Aorta (tissue), 5 donors: ENCODE measurements at regions not wholly inside any gene's neighbourhood (a gene's known extent, or its start where the extent isn't known, plus 50 kb on each side); places are given as distances from the start of the nearest gene placed in this dataset.

Experiments
- ATAC-seq: fragments of 200-7000 bp; cut with Tn5 transposase; one replicate; pipeline ENCODE4 v1.9.1; 2022; ENCODE audit warnings: moderate library complexity; ENCODE audit not compliant: low FRiP score
- DNase-seq, 2 donors: peaks; one replicate each; pipeline ENCODE4 v3.0.0-alpha.2; 2020
- H3K27ac ChIP-seq, 2 donors: one replicate each; pipeline ENCODE4 v1.5.1; 2013; ENCODE audit warnings: low read length in 2 of 2, mild to moderate bottlenecking in 2 of 2, moderate library complexity in 2 of 2, control low read depth in 1 of 2, inconsistent platforms in 1 of 2, low read depth in 1 of 2
- H3K27me3 ChIP-seq, 2 donors: one replicate each; pipeline ENCODE4 v1.6.1; 2013; ENCODE audit warnings: control low read depth in 1 of 2, low read length in 1 of 2, mild to moderate bottlenecking in 1 of 2, moderate library complexity in 1 of 2; ENCODE audit not compliant: insufficient read depth in 2 of 2, control insufficient read depth in 1 of 2
- H3K36me3 ChIP-seq, 2 donors: one replicate each; pipeline ENCODE4 v1.6.1; 2013; ENCODE audit warnings: control low read depth in 1 of 2, low read length in 1 of 2, mild to moderate bottlenecking in 1 of 2; ENCODE audit not compliant: insufficient read depth in 2 of 2, control insufficient read depth in 1 of 2
- H3K4me1 ChIP-seq, 2 donors: one replicate each; pipeline ENCODE4 v1.6.1; 2013; ENCODE audit warnings: low read length in 2 of 2, control low read depth in 1 of 2, mild to moderate bottlenecking in 1 of 2, moderate library complexity in 1 of 2; ENCODE audit not compliant: insufficient read depth in 2 of 2, control insufficient read depth in 1 of 2
- H3K4me3 ChIP-seq, 2 donors: one replicate each; pipeline ENCODE4 v1.5.1; 2013; ENCODE audit warnings: low read length in 2 of 2, control low read depth in 1 of 2, mild to moderate bottlenecking in 1 of 2
- H3K9me3 ChIP-seq: one replicate; pipeline ENCODE4 v1.6.1; 2013; ENCODE audit warnings: mild to moderate bottlenecking, low read length; ENCODE audit not compliant: control insufficient read depth
- WGBS, 2 donors: extraction: QIAGEN DNeasy Blood & Tissue Kit; methylation state at CpG; one replicate each; pipeline ENCODE4 v1.1.7; 2013; 5-methylcytosine and 5-hydroxymethylcytosine counted together
- intact Hi-C, 2 donors: fragments of 100-400 bp; cut with DNase I; formaldehyde crosslinking; loops; one replicate each; pipeline versions ENCODE4 v1.14.2 to v1.15.0; 2022
- donor health status: healthy with polysubstance abuse.
- donor health status: Bipolar disorder and iron deficiency.
- donor health status: DM: no; HTN: no; CAD: no.
- donor health status: DM: no; HTN: no; CAD: no.
- donor health status: DM: yes; HTN: yes; CAD: no.

- ATAC-seq (no peak), DNase-seq (no peak)
- H3K27ac ChIP-seq = no peak overlapping the region
Observed at GRCh38 chr16:64012166-64012565, 1109.7 kb downstream of the CDH11 start.

DNA sequence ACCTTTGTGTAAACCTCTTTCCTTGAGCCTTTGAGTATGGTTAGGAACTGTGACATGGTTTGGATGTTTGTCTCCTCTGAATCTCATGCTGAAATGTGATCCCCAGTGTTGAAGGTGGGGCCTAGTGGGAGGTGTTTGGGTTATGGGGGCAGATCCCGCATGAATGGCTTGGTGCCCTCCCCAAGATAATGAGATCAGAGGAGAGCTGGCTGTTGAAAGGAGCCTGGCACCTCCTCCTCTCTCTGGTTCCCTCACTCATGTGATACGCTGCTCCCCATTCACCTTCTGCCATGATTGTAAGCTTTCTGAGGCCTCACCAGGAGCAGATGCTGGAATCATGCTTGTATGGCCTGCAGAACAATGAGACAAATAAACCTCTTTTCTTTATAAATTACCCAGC is 1110.2 kb downstream of the CDH11 start:
- Histone ChIP-seq H3K4me1 (no peaks in the 10 kb centered on the region), H3K36me3 (no peaks in the 10 kb centered on the region), H3K27ac (no peak overlapping the region), H3K4me3 (no peak overlapping the region), H3K9me3 (no peaks in the 10 kb centered on the region), H3K27me3 (no peaks in the 10 kb centered on the region)
- 91 to 100% methylated on average over 1 to 2 of the region's 2 CpGs for WGBS, 2 donors
- ATAC-seq = no peak
- intact Hi-C loops = no loop called here
- DNase-seq = no peak

More at GRCh38 chr16:64012166-64012565, 1109.7 kb downstream of the CDH11 start:
- H3K9me3 ChIP-seq = no peaks in the 10 kb centered on the region
- no peaks in the 10 kb centered on the region for H3K27me3 ChIP-seq
- 36 to 42% methylated on average over 2 of the region's 2 CpGs for WGBS, 2 donors
- no peaks in the 10 kb centered on the region for H3K4me1 ChIP-seq
- intact Hi-C loops = no loop called here
- no peaks in the 10 kb centered on the region for H3K36me3 ChIP-seq
- H3K4me3 ChIP-seq = no peak overlapping the region

DNA sequence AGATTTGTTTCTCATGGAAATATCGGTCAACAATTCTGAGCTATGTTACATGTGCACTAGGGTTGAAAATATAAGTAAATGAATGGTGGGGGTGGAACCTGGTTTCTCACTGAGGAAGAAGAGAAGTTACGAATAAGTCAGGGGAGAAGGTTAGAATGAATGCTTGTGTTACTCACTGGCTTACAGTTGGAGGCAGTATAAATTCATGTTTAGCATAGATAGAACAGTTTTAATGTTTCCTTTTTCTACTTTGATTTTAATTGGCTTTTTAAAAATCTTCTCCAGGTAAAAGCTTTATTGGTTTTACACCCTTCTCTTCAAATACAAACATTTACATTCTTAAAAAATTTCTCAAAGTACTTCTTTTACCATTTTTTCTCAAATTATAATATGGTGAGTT is 1113.7 kb downstream of the CDH11 start:
- Histone ChIP-seq H3K27ac (no peak overlapping the region), H3K36me3 (no peaks in the 10 kb centered on the region), H3K4me3 (no peak overlapping the region), H3K9me3 (no peaks in the 10 kb centered on the region), H3K4me1 (no peaks in the 10 kb centered on the region), H3K27me3 (no peaks in the 10 kb centered on the region)
- DNase-seq = no peak
- intact Hi-C loops = no loop called here
- no peak for ATAC-seq
- 38 to 40% methylated on average over 2 of the region's 2 CpGs for whole genome bisulfite sequencing, 2 donors

DNA sequence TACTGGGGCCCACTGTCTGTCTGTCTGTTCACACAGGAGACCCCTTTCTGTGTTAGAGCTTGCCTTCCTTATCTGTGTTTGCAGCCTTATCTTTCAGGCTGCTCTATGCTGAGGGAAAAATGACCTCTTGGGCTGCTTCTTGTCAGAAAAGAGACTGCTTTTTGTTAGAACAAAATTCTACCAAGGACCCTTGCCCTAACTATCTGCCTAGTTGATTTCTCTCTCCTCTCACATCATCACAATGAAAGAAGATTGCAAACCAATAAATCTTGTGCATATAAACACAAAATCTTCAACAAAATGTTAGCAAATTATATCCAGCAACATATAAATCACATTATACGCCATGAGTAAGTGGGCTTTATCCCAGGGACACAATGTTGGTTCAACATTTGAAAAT is 1117.7 kb downstream of the CDH11 start:
- H3K4me1 ChIP-seq = no peaks in the 10 kb centered on the region
- DNase-seq = no peak
- intact Hi-C loops = no loop called here
- no peaks in the 10 kb centered on the region for H3K36me3 ChIP-seq
- ATAC-seq = no peak
- no peaks in the 10 kb centered on the region for H3K9me3 ChIP-seq
- no peak overlapping the region for H3K4me3 ChIP-seq
- 85 to 86% methylated on average over 1 of the region's 1 CpG for WGBS, 2 donors
- no peaks in the 10 kb centered on the region for H3K27me3 ChIP-seq
- no peak overlapping the region for H3K27ac ChIP-seq

GRCh38 chr16:63995025-63995424 is 1126.8 kb downstream of the CDH11 start:
- Histone ChIP-seq H3K4me1 (no peaks in the 10 kb centered on the region), H3K27me3 (no peaks in the 10 kb centered on the region), H3K27ac (no peak overlapping the region), H3K4me3 (no peak overlapping the region), H3K36me3 (no peaks in the 10 kb centered on the region), H3K9me3 (no peaks in the 10 kb centered on the region)
- DNase-seq = no peak
- intact Hi-C loops = no loop called here
- 94 to 95% methylated on average over 8 of the region's 8 CpGs for WGBS, 2 donors
- no peak for ATAC-seq

DNA sequence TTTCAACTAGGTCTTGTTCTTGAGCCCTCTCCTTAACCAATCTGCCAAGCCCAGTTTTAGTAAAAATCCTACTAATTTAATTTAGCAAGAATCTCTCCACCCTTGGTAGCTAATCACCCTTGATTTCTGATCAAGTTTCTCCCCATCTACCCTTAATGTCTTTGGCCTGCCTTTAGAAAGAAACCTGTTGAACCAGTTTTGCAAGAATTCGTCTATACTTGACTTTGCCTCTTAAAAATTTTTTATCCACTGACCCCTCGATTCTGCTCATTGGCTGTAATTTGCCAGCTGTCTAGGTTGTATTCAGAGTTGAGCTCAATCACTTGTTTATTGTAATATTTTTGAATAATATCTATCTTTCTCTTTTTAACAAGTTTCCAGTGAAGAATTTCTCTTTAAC is 1138.5 kb downstream of the CDH11 start:
- no peaks in the 10 kb centered on the region for H3K4me1 ChIP-seq
- no peak for DNase-seq
- no peaks in the 10 kb centered on the region for H3K9me3 ChIP-seq
- no peak overlapping the region for H3K4me3 ChIP-seq
- H3K27me3 ChIP-seq = no peaks in the 10 kb centered on the region
- ATAC-seq = no peak
- H3K27ac ChIP-seq = no peak overlapping the region
- intact Hi-C loops = no loop called here
- no peaks in the 10 kb centered on the region for H3K36me3 ChIP-seq
- WGBS, 2 donors = 75 to 79% methylated on average over 2 of the region's 2 CpGs

DNA sequence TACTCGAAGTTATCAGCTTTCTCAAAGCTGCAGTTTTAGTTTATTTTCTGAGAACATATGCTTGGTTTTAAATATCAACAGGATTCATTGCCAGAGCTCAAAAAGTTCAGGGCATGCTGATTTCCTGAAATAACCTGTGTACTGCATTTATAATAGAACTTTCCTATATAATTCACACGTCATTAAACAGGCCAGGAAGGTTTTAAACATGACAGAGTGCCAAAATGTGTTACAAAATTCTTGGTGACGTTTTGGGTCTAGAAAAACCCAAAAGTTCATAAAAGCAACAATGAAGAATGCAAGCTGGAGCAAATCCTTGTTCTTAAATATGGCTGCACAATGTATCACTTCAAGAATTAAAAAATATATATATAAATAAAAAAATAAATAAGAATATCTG is 1139.1 kb downstream of the CDH11 start:
- intact Hi-C loops = no loop called here
- H3K27me3 ChIP-seq = no peaks in the 10 kb centered on the region
- no peak overlapping the region for H3K4me3 ChIP-seq
- H3K9me3 ChIP-seq = no peaks in the 10 kb centered on the region
- no peak for ATAC-seq
- WGBS, 2 donors = 23 to 29% methylated on average over 3 of the region's 3 CpGs
- H3K4me1 ChIP-seq = no peaks in the 10 kb centered on the region
- H3K27ac ChIP-seq = no peak overlapping the region
- H3K36me3 ChIP-seq = no peaks in the 10 kb centered on the region
- no peak for DNase-seq

DNA sequence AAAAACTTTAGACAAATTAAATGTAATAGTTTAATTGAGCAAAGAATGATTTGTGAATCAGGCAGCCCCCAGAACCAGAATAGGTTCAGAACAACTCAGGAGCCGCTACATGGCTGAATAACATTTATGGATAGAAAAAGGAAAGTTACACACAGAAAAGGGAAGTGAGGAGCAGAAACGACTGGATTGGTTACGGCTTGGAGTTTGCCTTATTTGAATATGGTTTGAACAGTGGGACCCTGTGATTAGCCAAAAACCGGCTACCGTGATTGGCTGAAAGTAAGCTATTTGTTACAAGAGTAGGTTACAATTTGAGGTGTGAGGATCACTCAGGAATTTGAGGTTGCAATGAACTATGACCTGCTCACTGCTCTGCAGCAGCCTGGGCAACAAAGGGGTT is 1139.8 kb downstream of the CDH11 start:
- no peak for ATAC-seq
- H3K9me3 ChIP-seq = no peaks in the 10 kb centered on the region
- H3K4me1 ChIP-seq = no peaks in the 10 kb centered on the region
- no peak overlapping the region for H3K4me3 ChIP-seq
- 86 to 88% methylated on average over 5 of the region's 5 CpGs for WGBS, 2 donors
- no peaks in the 10 kb centered on the region for H3K36me3 ChIP-seq
- no peaks in the 10 kb centered on the region for H3K27me3 ChIP-seq
- intact Hi-C loops = no loop called here
- DNase-seq = no peak
- H3K27ac ChIP-seq = no peak overlapping the region

DNA sequence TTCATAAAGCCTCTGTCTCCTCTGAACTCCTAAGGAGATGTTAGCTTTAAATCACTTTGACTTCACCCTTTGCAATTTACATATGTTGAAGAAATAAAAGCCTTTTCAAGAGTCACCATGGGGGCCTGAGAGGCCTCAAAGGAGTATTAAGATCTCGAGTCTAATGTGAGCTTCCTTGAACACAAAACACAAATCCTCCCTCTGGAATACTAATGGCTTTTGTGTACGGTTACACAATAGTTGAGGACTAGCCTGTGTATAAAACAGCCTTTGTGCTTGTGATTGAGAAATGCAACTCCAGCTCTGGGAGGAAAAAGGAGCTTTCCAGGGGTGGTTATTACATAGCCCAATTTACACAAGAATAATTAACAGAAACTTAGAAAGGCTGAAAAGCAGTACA is 1140.2 kb downstream of the CDH11 start:
- no peak for ATAC-seq
- H3K27ac ChIP-seq = no peak overlapping the region
- intact Hi-C loops = no loop called here

More for the DNA sequence above, 1140.2 kb downstream of the CDH11 start:
- DNase-seq = no peak
- H3K36me3 ChIP-seq = no peaks in the 10 kb centered on the region
- WGBS, 2 donors = 53 to 72% methylated on average over 2 of the region's 2 CpGs
- no peaks in the 10 kb centered on the region for H3K4me1 ChIP-seq
- no peak overlapping the region for H3K4me3 ChIP-seq
- no peaks in the 10 kb centered on the region for H3K9me3 ChIP-seq
- H3K27me3 ChIP-seq = no peaks in the 10 kb centered on the region
